Skeletal muscle cell (primary cell): ENCODE measurements at regions not wholly inside any gene's neighbourhood (a gene's known extent, or its start where the extent isn't known, plus 50 kb on each side); places are given as distances from the start of the nearest gene placed in this dataset.

ENCODE experiments used
- DNase-seq: peaks from one replicate; pipeline ENCODE4 v3.0.0-alpha.2; 2010; ENCODE audit warnings: low read depth
- H3K4me3 ChIP-seq: 2 replicates; pipeline ENCODE4 v1.5.1; 2011; ENCODE audit warnings: low read depth, mild to moderate bottlenecking, control low read depth, low read length, moderate library complexity

- H3K4me3 ChIP-seq = no peak overlapping the region
- DNase-seq = no peak
Measured at GRCh38 chr15:35320158-35320780, 225.7 kb downstream of the DPH6 start.

- no peak for DNase-seq
- no peak overlapping the region for H3K4me3 ChIP-seq
Measured at GRCh38 chr15:35319354-35319753, 226.6 kb downstream of the DPH6 start.

- H3K4me3 ChIP-seq = no peak overlapping the region
- DNase-seq = no peak
Measured at GRCh38 chr15:35317217-35317616, 228.7 kb downstream of the DPH6 start.

- DNase-seq = no peak
- no peak overlapping the region for H3K4me3 ChIP-seq
Measured at GRCh38 chr15:35312344-35312743, 227.2 kb upstream of the NANOGP8 start.

- DNase-seq = no peak
- no peak overlapping the region for H3K4me3 ChIP-seq
Measured at GRCh38 chr15:35311615-35312014, 226.5 kb upstream of the NANOGP8 start.

GRCh38 chr15:35309886-35310285, 224.8 kb upstream of the NANOGP8 start:
- DNase-seq = peak; percentile 35
- H3K4me3 ChIP-seq = no peak overlapping the region

GRCh38 chr15:35308802-35309201, 223.7 kb upstream of the NANOGP8 start:
- DNase-seq = peak; percentile 92

GRCh38 chr15:35307676-35308075, 222.6 kb upstream of the NANOGP8 start:
- no peak overlapping the region for H3K4me3 ChIP-seq
- DNase-seq = no peak

More at GRCh38 chr15:35308802-35309201, 223.7 kb upstream of the NANOGP8 start:
- H3K4me3 ChIP-seq = no peak overlapping the region

GRCh38 chr15:35307026-35307425, 221.9 kb upstream of the NANOGP8 start:
- no peak overlapping the region for H3K4me3 ChIP-seq
- no peak for DNase-seq

GRCh38 chr15:35306361-35306981, 221.4 kb upstream of the NANOGP8 start:
- peak; percentile 36 for DNase-seq
- H3K4me3 ChIP-seq = no peak overlapping the region

GRCh38 chr15:35305946-35306345, 220.9 kb upstream of the NANOGP8 start:
- H3K4me3 ChIP-seq = no peak overlapping the region
- DNase-seq = peak; percentile 78

- DNase-seq = no peak
- no peak overlapping the region for H3K4me3 ChIP-seq
Measured at GRCh38 chr15:35305031-35305550, 220.0 kb upstream of the NANOGP8 start.

GRCh38 chr15:35304389-35304788, 219.3 kb upstream of the NANOGP8 start:
- no peak overlapping the region for H3K4me3 ChIP-seq

GRCh38 chr15:35302334-35302733, 217.2 kb upstream of the NANOGP8 start:
- DNase-seq = no peak

More at GRCh38 chr15:35304389-35304788, 219.3 kb upstream of the NANOGP8 start:
- DNase-seq = no peak

GRCh38 chr15:35301088-35301487, 216.0 kb upstream of the NANOGP8 start:
- no peak for DNase-seq
- H3K4me3 ChIP-seq = no peak overlapping the region

More at GRCh38 chr15:35302334-35302733, 217.2 kb upstream of the NANOGP8 start:
- H3K4me3 ChIP-seq = no peak overlapping the region

GRCh38 chr15:35299059-35299735, 214.1 kb upstream of the NANOGP8 start:
- no peak overlapping the region for H3K4me3 ChIP-seq
- no peak for DNase-seq

- DNase-seq = no peak
- no peak overlapping the region for H3K4me3 ChIP-seq
Measured at GRCh38 chr15:35298509-35298908, 213.4 kb upstream of the NANOGP8 start.

GRCh38 chr15:35293353-35294130, 208.4 kb upstream of the NANOGP8 start:
- peak; percentile 48 for DNase-seq
- no peak overlapping the region for H3K4me3 ChIP-seq

- no peak for DNase-seq
- no peak overlapping the region for H3K4me3 ChIP-seq
Measured at GRCh38 chr15:35290301-35290721, 205.2 kb upstream of the NANOGP8 start.
